HG03342 (cell line): ENCODE measurements at regions not wholly inside any gene's neighbourhood (a gene's known extent, or its start where the extent isn't known, plus 50 kb on each side); places are given as distances from the start of the nearest gene placed in this dataset.

Experiments
- ATAC-seq: cut with Tn5 transposase; IDR thresholded peaks from one replicate; pipeline ENCODE4 v1.9.1; 2021; ENCODE audit warnings: mild to moderate bottlenecking, moderate library complexity; ENCODE audit not compliant: unreplicated experiment

- ATAC-seq: no peak
Observed at GRCh38 chr5:68161156-68161555, 54.4 kb upstream of the PIK3R1 start.

DNA sequence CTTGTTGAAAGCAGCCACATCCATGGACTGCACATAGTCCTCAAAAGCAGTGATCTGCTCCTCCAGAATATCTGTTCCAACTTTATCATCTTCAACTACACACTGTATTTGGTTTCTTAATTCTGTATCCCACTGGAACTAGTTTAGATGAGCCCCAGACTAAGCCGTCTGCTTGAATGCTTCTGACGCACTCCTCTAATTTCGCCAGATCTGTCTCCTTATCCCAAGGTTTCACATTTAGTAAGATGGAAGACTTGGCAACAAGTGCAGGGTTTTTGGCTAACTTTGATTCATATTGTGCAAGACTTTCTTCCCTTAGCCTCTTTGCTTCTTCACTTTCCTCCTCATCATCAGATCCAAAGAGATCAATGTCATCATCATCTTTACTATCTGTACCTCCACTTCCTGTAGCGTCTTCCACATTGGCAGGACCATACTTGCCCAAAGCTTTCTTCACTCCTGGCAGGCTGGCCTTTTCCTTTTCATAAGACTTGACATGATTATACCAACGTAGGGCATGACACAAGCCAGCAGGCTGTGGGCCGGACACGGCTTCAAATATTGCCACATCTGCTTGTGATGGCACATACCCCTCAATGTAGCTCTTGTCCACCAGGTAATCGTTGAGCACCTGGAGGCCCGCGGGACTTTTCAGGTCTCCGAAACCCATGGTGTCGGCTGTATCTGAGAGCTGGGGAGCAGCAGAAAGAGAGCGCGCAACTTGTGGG lies 56.2 kb upstream of the PIK3R1 start:
- ATAC-seq: no peak

- ATAC-seq: no peak
Observed at GRCh38 chr5:68155940-68156339, 59.6 kb upstream of the PIK3R1 start.

DNA sequence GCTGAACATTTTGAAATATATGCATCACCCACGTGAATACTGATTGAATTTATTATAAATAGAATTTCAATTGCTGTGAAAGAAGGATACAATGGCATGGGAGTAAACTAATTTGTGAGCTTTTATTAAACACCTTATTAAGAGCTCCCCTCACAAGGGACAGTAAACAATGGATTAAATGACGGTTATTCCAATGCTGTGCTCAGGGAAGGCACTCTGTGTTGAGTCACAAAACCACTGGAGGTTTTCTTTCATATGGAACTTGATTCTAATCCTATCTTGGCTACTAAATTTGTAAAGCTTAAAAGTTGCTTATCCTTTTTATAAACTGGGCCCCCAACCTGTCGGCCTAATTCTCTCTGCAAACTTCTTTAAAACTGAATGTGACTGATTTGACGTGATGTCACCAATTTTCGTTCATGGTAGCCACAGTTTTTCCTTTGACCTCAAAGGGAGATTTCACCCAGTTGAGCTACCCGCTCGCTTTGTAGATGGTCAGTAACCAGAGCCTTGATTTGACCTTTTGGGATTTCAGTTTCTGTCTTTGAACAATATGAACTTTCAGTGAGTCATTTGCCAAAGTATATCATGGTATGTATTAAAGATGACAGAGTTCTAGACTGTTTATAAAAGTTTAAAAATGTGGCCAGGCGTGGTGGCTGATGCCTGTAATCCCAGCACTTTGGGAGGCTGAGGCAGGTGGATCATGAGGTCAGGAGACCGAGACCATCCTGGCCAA lies 61.3 kb upstream of the PIK3R1 start:
- no peak for ATAC-seq

- no peak for ATAC-seq
Observed at GRCh38 chr5:68151812-68152211, 63.7 kb upstream of the PIK3R1 start.

DNA sequence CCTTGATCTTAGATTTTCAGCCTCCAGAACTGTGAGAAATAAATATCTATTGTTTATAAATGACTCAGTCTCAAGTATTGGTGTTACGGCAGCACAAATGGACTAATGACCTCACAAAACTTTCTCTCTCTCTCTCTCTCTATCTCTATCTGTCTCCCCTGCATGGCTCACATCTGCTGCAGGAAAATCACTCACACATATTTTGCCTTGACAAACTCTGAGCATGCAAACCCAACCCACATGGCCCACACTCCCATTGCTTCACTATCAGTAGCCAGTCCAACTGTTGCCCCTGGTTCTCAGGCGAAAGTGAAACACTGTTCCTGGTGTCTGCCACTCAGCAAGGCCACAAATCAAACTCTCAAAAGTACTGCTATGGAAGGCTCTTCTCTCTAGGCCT lies 66.4 kb upstream of the PIK3R1 start:
- no peak for ATAC-seq

DNA sequence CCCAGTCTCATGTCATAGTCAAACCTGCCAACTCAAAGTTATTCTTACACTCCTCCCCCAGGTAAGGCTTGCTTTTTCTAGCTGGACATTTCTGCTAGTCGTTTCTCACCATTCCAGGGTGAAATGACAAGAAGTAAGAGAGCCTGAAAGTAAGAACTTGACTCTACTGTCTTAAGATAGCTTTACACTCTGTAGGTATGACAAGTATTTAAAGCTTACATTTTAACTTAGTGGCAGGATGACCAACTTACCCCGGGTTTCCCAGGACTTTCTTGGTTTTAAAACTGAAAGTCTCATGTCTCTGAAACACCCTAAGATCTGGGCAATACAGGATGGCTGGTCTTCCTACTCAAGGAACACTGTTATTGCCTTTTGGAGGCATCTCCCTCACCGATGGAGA lies 67.5 kb upstream of the PIK3R1 start:
- ATAC-seq: no peak

DNA sequence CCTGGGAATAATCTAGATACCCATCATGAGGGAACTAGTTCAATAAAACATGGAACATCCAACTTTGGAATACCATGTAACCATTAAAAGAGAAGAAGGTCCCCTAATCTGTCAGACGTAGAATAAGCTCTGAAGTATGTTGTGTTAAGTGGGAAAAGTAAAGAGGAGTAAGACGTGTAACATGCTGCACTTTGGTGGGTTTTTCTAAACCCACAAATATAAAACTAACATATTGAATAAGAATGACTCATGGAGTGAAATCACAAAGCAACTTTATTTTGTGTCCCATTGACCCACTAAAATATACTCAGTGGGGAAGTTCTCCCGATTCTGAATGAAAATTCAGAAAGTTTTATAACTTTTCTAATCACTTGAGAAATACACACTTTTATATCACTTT lies 67.9 kb upstream of the PIK3R1 start:
- ATAC-seq: no peak

DNA sequence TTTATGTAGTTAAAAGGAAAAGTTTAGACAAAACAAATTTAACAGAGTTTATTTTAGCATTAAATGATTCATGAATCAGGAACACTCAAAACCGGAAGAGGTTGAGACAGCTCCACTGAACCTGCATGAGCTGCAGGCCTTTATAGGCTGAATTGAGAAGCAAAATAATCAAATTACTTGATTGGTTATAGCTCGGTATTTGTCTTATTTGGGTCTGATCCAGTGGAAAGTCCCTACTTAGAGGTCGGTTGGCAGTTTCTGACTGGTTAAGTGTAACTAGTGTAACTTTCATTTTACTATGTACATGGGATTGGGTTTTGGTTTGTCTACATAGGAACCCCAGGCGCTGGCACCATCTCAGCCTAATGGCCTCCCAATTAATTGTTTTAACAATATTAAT lies 74.1 kb upstream of the PIK3R1 start:
- no peak for ATAC-seq

DNA sequence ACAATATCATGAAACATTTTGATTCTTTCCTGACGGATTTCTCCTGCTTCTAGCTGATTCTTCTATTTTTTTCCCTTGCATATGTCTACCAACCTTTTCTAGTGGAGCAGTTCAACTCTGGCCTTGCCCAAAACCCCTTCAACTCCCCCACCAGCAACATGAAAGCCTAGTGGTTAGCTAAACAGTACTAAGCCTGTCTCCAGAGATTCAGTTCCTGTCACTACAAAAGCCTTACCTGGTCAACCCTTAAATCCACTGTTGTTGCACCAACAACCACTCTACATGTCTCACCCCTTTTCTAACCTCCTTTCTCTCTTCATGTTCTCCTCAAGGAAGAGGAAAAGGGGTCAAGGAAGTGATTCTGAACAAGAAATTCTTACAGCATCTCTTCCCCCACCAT lies 74.8 kb upstream of the PIK3R1 start:
- ATAC-seq: peak; percentile 52

- ATAC-seq: no peak
Observed at GRCh38 chr5:68139611-68140441, 75.7 kb upstream of the PIK3R1 start.

GRCh38 chr5:68137511-68138140 lies 77.9 kb upstream of the PIK3R1 start:
- no peak for ATAC-seq

DNA sequence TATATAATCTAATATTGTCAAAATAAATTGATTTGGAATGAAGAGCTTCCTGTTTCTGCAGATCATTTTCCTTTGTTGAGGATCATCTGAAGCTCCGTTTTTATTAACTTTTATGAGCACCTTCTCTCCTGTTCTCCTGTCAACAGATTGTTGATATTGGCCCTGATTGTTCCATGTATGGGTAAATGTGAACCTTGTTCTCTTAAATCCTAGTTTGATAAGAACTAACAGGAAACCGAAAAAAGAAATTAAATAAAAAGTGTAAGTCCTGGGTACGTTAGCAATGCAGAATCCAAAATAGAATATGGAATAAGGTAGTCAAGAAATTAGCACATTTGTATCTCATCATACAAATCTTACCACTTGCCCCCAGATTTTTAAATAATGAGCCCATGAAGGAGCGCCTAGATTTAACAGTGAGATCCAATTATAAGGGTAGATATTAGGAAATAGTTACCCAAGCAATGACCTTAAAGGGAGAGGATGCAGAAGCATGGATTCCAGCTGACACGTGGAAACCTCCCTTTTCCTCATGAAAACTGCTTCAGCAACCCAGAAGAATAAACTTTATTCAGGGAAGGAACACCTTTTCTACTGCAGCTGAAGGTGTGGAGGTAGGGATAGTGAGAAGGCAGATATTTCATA lies 80.8 kb upstream of the PIK3R1 start:
- no peak for ATAC-seq

DNA sequence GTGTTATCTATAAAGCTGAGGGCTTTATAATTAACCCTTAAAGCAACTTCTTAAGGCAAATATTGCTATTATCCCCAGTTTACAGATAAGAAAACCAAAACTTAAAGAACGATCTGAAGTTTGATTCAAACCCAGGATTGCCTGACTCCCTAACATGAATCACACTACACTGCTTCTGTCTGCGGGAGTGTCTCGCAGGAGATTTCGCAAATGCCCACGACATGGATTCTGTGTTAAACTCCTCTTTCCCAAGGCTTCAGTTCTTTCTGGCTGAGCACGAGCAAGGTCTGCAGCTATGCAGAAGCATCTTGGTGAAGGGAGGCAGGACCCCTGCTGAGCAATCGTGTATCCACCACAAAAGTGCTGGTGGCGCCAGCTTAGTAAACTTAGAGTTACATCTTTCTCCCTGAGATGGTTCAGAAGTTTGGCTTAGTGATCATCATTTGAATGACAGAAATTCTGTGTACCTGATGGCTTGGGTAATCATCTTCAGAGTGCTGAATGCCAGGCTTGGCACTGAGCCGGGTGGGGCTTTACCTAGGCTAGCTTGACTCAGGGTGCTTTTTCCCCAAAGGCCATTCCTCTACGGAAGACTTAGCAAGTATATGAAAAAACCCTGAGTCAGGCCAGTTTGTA lies 81.4 kb upstream of the PIK3R1 start:
- ATAC-seq: no peak

DNA sequence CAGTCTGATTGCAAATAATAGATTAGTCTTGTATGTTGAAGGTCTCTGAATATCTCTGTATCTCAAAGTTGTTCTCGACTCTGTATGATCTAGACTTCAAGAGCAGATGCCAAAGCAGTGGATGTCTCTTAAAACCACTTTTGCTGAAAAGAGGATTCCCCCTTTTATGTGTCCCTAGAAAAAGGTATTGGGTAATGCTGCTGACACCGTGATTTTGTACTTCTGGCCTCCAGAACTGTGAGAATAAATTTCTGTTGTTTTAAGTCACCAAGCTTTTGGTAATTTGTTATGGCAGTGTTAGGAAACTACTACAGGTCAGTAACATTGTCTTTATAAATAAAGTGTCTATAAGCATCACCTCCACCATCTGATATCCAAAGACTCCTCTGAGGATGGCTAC lies 85.3 kb upstream of the PIK3R1 start:
- ATAC-seq: no peak

DNA sequence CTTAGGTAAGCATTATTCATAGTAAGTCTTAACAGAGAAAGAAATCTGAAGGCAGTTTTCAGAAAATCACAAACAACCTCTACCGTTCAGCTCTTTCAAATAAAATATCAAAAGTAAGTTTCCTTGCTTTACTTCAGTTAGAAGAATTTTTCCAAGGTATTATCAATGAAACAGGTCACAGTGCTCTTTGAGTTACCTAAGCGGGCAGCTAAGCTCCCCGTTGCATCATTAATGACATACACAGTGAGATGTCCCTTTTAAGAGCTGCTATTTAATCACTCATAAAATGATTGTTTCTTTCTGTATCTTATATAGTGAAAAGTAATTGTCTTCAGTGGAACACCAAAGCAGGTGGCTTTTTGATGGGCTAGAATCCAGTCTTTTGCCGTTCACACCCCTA lies 86.2 kb upstream of the PIK3R1 start:
- ATAC-seq: no peak

DNA sequence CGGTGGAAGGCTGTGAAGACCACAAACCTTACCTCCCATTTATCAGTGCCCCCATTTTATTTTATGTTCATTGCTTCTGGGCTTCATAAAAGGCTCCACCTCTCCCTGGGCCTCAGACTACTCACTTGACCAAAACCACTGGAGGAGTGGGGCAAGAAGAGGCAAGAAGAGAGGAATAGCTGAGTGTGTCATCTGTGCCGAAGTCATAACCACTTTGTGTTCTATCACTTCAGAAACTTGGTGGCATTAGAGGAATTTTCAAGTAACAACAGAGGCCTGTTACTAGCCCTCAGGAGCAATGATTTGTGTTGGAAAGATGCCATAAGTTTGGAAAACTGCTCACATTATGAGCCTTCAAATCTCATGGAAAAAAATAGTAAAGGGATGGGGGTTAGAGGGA lies 88.7 kb upstream of the PIK3R1 start:
- no peak for ATAC-seq

- ATAC-seq: no peak
Observed at GRCh38 chr5:68122439-68123328, 92.9 kb upstream of the PIK3R1 start.

DNA sequence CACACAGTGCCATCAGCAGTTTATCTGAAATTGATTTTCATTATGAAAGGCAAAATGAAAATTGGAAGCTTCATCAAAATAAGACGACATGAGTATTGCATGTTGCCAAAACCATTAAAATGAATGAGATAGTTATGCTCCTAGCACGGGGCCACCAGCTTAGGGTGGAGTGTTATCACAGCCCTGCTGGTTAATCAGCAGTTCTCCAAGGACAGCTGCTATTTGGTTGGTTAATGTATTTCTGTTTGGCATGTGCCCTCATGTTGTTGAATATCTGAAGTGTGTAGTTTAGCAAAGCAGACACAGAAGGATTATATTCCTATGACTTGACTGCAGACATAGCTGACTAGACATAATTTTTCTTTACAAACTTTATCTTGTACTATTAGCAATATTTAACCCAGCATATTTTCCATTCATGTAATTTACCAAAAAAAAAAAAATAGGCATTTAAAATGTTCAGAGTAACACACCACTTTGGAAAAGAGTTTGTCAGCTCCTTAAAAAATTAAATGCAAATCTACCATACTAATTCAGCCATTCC lies 98.6 kb upstream of the PIK3R1 start:
- no peak for ATAC-seq
